SK-N-SH (cell line): ENCODE measurements at regions not wholly inside any gene's neighbourhood (a gene's known extent, or its start where the extent isn't known, plus 50 kb on each side); places are given as distances from the start of the nearest gene placed in this dataset.

Experiments used
- CTCF ChIA-PET: fragments of 300-600, 350-600 bp; formaldehyde crosslinking; extraction: SDS; loops from one replicate; lab custom pipeline; 2021; lab: Yijun Ruan, JAX
- POLR2A ChIA-PET: fragments of 350-600 bp; sonication (Branson Sonifier 250); formaldehyde crosslinking; extraction: SDS; loops from one replicate; lab custom pipeline; 2020; ENCODE audit warnings: antibody characterized with exemption, inconsistent platforms; lab: Yijun Ruan, JAX
- DNase-seq: peaks from one replicate; pipeline ENCODE4 v3.0.0; 2012
- H2AFZ ChIP-seq: fragments of 200-600 bp; sonication (generic); 2 replicates; pipeline ENCODE4 v1.8.1; 2016; ENCODE audit warnings: antibody characterized with exemption, mild to moderate bottlenecking, low read depth
- H3F3A ChIP-seq: fragments of 200-600 bp; sonication (generic); replicated peaks from 2 replicates; pipeline ENCODE3; 2016; ENCODE audit warnings: antibody characterized with exemption, mild to moderate bottlenecking; ENCODE audit not compliant: insufficient read depth
- H3K27ac ChIP-seq, 2 experiments: fragments of 200-500 bp in 1 of 2; fragments of 200-600 bp in 1 of 2; sonication (Bioruptor generic) in 1 of 2; sonication (generic), shearing (Covaris generic) in 1 of 2; 2 replicates each; pipeline versions ENCODE4 v1.5.1 to v1.6.1; 2014 to 2016; ENCODE audit warnings: low read depth in 2 of 2, inconsistent platforms in 1 of 2, low read length in 1 of 2, mild to moderate bottlenecking in 1 of 2, mixed read lengths in 1 of 2
- H3K27me3 ChIP-seq: fragments of 200-600 bp; sonication (generic), shearing (Covaris generic); 2 replicates; pipeline ENCODE4 v1.6.1; 2016; ENCODE audit warnings: mixed run types; ENCODE audit not compliant: insufficient read depth
- H3K36me3 ChIP-seq, 2 experiments: fragments of 200-500 bp in 1 of 2; fragments of 200-600 bp in 1 of 2; sonication (Bioruptor generic) in 1 of 2; sonication (generic) in 1 of 2; replicated peaks in 1 of 2; 2 replicates each; pipeline versions ENCODE3 to v1.5.1; 2014 to 2016; ENCODE audit warnings: low read length in 1 of 2, mild to moderate bottlenecking in 1 of 2; ENCODE audit not compliant: insufficient read depth in 2 of 2, control insufficient read depth in 1 of 2
- H3K4me1 ChIP-seq, 2 experiments: fragments of 200-500 bp in 1 of 2; fragments of 200-600 bp in 1 of 2; sonication (Bioruptor generic) in 1 of 2; sonication (generic), shearing (Covaris generic) in 1 of 2; 2 replicates each; pipeline versions ENCODE4 v1.5.1 to v1.6.1; 2014 to 2016; ENCODE audit warnings: low read depth in 1 of 2, low read length in 1 of 2, mixed run types in 1 of 2; ENCODE audit not compliant: insufficient read depth in 2 of 2, control insufficient read depth in 1 of 2
- H3K4me2 ChIP-seq: fragments of 200-600 bp; sonication (generic), shearing (Covaris generic); 2 replicates; pipeline ENCODE4 v1.6.1; 2017; ENCODE audit warnings: mixed run types
- H3K4me3 ChIP-seq, 2 experiments: fragments of 200-500 bp in 1 of 2; fragments of 200-600 bp in 1 of 2; sonication (Bioruptor generic) in 1 of 2; sonication (generic), shearing (Covaris generic) in 1 of 2; 2 replicates each; pipeline versions ENCODE4 v1.5.1 to v1.8.1; 2014 to 2016; ENCODE audit warnings: low read depth in 2 of 2, inconsistent platforms in 1 of 2, low read length in 1 of 2, mild to moderate bottlenecking in 1 of 2, mixed read lengths in 1 of 2, moderate library complexity in 1 of 2
- H3K79me2 ChIP-seq: fragments of 200-600 bp; sonication (generic); 2 replicates; pipeline ENCODE4 v1.8.1; 2017; ENCODE audit warnings: mild to moderate bottlenecking; ENCODE audit not compliant: insufficient read depth
- H3K9ac ChIP-seq: fragments of 200-600 bp; sonication (generic); 2 replicates; pipeline ENCODE4 v1.6.1; 2017; ENCODE audit warnings: mixed run types
- H3K9me2 ChIP-seq: fragments of 200-600 bp; sonication (generic); 2 replicates; pipeline ENCODE4 v1.6.1; 2017; ENCODE audit warnings: mixed run types
- H3K9me3 ChIP-seq: fragments of 200-600 bp; sonication (generic); 2 replicates; pipeline ENCODE4 v1.6.1; 2017; ENCODE audit warnings: mixed run types, mild to moderate bottlenecking, moderate library complexity
- H4K20me1 ChIP-seq: fragments of 200-600 bp; sonication (generic); 2 replicates; pipeline ENCODE4 v1.6.1; 2017; ENCODE audit warnings: mild to moderate bottlenecking, mixed run types; ENCODE audit not compliant: insufficient read depth
- CHD2 ChIP-seq: fragments of 150-350 bp; IDR thresholded peaks from 2 replicates; pipeline ENCODE4 v1.6.1; 2018; ENCODE audit warnings: low read length; ENCODE audit not compliant: partially characterized antibody
- EP300 ChIP-seq, 2 experiments: IDR thresholded peaks; 2 replicates each; pipeline versions ENCODE4 v1.4.0 to v1.6.1; 2012; ENCODE audit warnings: borderline replicate concordance in 1 of 2, low read depth in 1 of 2, low read length in 1 of 2
- FOXJ3 ChIP-seq: sonication (generic); formaldehyde crosslinking; IDR thresholded peaks from 2 replicates; pipeline ENCODE4 v1.5.1; 2020; ENCODE audit warnings: mild to moderate bottlenecking, missing genetic modification reagents
- GATA2 ChIP-seq: sonication (generic); formaldehyde crosslinking; IDR thresholded peaks from 2 replicates; pipeline ENCODE4 v1.5.0; 2020; ENCODE audit warnings: mild to moderate bottlenecking, missing genetic modification reagents
- IRF3 ChIP-seq: fragments of 150-350 bp; IDR thresholded peaks from 2 replicates; pipeline ENCODE4 v1.6.1; 2016; ENCODE audit warnings: mild to moderate bottlenecking, low read depth, low read length
- MAX ChIP-seq: IDR thresholded peaks from 2 replicates; pipeline ENCODE4 v1.4.0; 2012; ENCODE audit warnings: low read depth
- MXI1 ChIP-seq: IDR thresholded peaks from 2 replicates; pipeline ENCODE4 v1.6.1; 2012; ENCODE audit warnings: mild to moderate bottlenecking, low read depth, low read length, improper control_type of control experiment
- NFIC ChIP-seq: IDR thresholded peaks from 2 replicates; pipeline ENCODE4 v1.4.0; 2012; ENCODE audit warnings: borderline replicate concordance
- NRF1 ChIP-seq: IDR thresholded peaks from 2 replicates; pipeline ENCODE4 v1.6.1; 2012; ENCODE audit warnings: low read depth, mild to moderate bottlenecking, low read length
- POLR2AphosphoS5 ChIP-seq: IDR thresholded peaks from 2 replicates; pipeline ENCODE4 v1.6.1; 2012; ENCODE audit warnings: low read depth, low read length
- RFX5 ChIP-seq: IDR thresholded peaks from 2 replicates; pipeline ENCODE4 v1.6.1; 2012; ENCODE audit warnings: mild to moderate bottlenecking, improper control_type of control experiment, low read length
- TAF1 ChIP-seq: IDR thresholded peaks from 2 replicates; pipeline ENCODE4 v1.6.1; 2012; ENCODE audit warnings: low read depth, mild to moderate bottlenecking, low read length, moderate library complexity, borderline replicate concordance
- YY1 ChIP-seq: IDR thresholded peaks from 2 replicates; pipeline ENCODE4 v1.4.0; 2012; ENCODE audit warnings: low read depth, mild to moderate bottlenecking
- WGBS: methylation state at CpG from one replicate; pipeline ENCODE4 v1.1.6; 2017; ENCODE audit warnings: low lambda C conversion rate; 5-methylcytosine and 5-hydroxymethylcytosine counted together
- TF ChIP-seq, protein P1 (sequence below): fragments of 200-600 bp; sonication (generic); IDR thresholded peaks from 2 replicates; pipeline ENCODE4 v1.6.1; 2017; ENCODE audit warnings: antibody characterized with exemption, mild to moderate bottlenecking, moderate library complexity
- TF ChIP-seq, protein P2 (sequence below): IDR thresholded peaks from 2 replicates; pipeline ENCODE4; 2012
- TF ChIP-seq, protein P3 (sequence below): fragments of 150-350 bp; IDR thresholded peaks from 2 replicates; pipeline ENCODE4 v1.6.1; 2017; ENCODE audit warnings: antibody characterized with exemption, low read length, low read depth, borderline replicate concordance

DNA sequence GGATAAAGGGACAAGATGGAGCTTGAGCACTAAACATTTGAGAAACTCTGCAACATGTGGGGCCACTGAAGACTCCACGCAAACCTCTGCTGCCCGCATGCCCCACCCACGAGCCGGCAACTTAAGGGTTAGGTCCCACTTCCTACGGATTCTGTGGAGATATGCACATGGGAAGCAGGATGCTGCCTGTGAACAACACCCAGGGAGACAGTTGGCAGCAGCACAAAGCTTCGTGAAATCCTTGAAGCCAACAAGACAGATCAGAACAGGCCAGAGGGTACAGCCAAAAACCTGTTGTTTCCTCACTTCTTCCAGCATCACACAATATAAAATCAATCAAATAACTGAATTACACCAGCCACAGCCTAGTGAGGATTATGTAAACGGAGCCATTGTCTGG lies 270.4 kb downstream of the ENC1 start:
- 78% methylated on average over 7 of the region's 7 CpGs for WGBS
- DNase-seq = no peak
- no peaks in the 10 kb centered on the region for H3K4me1 ChIP-seq
- H3F3A ChIP-seq = no peaks in the 10 kb centered on the region
- no peaks in the 10 kb centered on the region for H3K27me3 ChIP-seq
- H2AFZ ChIP-seq = no peak overlapping the region
- H3K9ac ChIP-seq = no peak overlapping the region
- H3K4me3 ChIP-seq = no peak overlapping the region
- TF ChIP-seq EP300 (IDR thresholded peaks at IDR 0.05; ENCODE audit: borderline replicate concordance in 1 of 2, low read depth in 1 of 2, low read length in 1 of 2) (no peak), POLR2AphosphoS5 (no peak), GATA2 (CRISPR knock-in tag) (no peak), CHD2 (no peak), MXI1 (no peak), RFX5 (no peak), FOXJ3 (CRISPR knock-in tag) (no peak), YY1 (no peak), NRF1 (no peak), NFIC (no peak), IRF3 (no peak), TAF1 (no peak), MAX (no peak)
- TF ChIP-seq, protein P1, sequence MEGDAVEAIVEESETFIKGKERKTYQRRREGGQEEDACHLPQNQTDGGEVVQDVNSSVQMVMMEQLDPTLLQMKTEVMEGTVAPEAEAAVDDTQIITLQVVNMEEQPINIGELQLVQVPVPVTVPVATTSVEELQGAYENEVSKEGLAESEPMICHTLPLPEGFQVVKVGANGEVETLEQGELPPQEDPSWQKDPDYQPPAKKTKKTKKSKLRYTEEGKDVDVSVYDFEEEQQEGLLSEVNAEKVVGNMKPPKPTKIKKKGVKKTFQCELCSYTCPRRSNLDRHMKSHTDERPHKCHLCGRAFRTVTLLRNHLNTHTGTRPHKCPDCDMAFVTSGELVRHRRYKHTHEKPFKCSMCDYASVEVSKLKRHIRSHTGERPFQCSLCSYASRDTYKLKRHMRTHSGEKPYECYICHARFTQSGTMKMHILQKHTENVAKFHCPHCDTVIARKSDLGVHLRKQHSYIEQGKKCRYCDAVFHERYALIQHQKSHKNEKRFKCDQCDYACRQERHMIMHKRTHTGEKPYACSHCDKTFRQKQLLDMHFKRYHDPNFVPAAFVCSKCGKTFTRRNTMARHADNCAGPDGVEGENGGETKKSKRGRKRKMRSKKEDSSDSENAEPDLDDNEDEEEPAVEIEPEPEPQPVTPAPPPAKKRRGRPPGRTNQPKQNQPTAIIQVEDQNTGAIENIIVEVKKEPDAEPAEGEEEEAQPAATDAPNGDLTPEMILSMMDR = no peak
- TF ChIP-seq, protein P2, sequence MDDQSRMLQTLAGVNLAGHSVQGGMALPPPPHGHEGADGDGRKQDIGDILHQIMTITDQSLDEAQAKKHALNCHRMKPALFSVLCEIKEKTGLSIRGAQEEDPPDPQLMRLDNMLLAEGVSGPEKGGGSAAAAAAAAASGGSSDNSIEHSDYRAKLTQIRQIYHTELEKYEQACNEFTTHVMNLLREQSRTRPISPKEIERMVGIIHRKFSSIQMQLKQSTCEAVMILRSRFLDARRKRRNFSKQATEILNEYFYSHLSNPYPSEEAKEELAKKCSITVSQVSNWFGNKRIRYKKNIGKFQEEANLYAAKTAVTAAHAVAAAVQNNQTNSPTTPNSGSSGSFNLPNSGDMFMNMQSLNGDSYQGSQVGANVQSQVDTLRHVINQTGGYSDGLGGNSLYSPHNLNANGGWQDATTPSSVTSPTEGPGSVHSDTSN = no peak
- H3K9me3 ChIP-seq = no peaks in the 10 kb centered on the region
- H4K20me1 ChIP-seq = no peaks in the 10 kb centered on the region
- no peaks in the 10 kb centered on the region for H3K36me3 ChIP-seq
- no peak overlapping the region for H3K4me2 ChIP-seq
- no peaks in the 10 kb centered on the region for H3K79me2 ChIP-seq
- no peak overlapping the region for H3K27ac ChIP-seq
- H3K9me2 ChIP-seq = no peaks in the 10 kb centered on the region
- ChIA-PET POLR2A (no interaction called here), CTCF (no interaction called here)

- 70% methylated on average over 6 of the region's 6 CpGs for WGBS
- no peak overlapping the region for H3K9ac ChIP-seq
- no peaks in the 10 kb centered on the region for H3F3A ChIP-seq
- H3K79me2 ChIP-seq = no peaks in the 10 kb centered on the region
- DNase-seq = no peak
- H3K4me3 ChIP-seq = no peak overlapping the region
- TF ChIP-seq, protein P3, sequence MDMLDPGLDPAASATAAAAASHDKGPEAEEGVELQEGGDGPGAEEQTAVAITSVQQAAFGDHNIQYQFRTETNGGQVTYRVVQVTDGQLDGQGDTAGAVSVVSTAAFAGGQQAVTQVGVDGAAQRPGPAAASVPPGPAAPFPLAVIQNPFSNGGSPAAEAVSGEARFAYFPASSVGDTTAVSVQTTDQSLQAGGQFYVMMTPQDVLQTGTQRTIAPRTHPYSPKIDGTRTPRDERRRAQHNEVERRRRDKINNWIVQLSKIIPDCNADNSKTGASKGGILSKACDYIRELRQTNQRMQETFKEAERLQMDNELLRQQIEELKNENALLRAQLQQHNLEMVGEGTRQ = no peak
- H3K27me3 ChIP-seq = no peaks in the 10 kb centered on the region
- H4K20me1 ChIP-seq = no peaks in the 10 kb centered on the region
- no peak overlapping the region for H3K4me2 ChIP-seq
- no peaks in the 10 kb centered on the region for H3K4me1 ChIP-seq
- H3K27ac ChIP-seq = no peak overlapping the region
- H3K9me2 ChIP-seq = no peaks in the 10 kb centered on the region
- no peaks in the 10 kb centered on the region for H3K9me3 ChIP-seq
- H3K36me3 ChIP-seq = no peaks in the 10 kb centered on the region
- CTCF ChIA-PET = interaction anchor here (0.7 kb wide), 1 partner anchor 10 kb away, joined by 3 read pairs; no protein-coding TSS in a partner anchor
- POLR2A ChIA-PET = no interaction called here
- H2AFZ ChIP-seq = no peak overlapping the region
These were observed 271.4 kb downstream of the ENC1 start for GRCh38 chr5:74369173-74369572.
